ENCODE measurements at regions not wholly inside any gene's neighbourhood (a gene's known extent, or its start where the extent isn't known, plus 50 kb on each side); places are given as distances from the start of the nearest gene placed in this dataset.

- TF ChIP-seq BHLHE40 (IDR thresholded peaks at IDR 0.05; ENCODE audit: low read depth, low read length) (no peak), POLR2A (IDR thresholded peaks at IDR 0.05; ENCODE audit: low read depth, low read length) (no peak), CTCF (conservative IDR thresholded peaks at IDR 0.05; ENCODE audit: low read depth, low read length) (no peak), MAFK (IDR thresholded peaks at IDR 0.05; ENCODE audit: low read depth, low read length) (peak; percentile 61), SMC3 (IDR thresholded peaks at IDR 0.05; ENCODE audit: low read depth, low read length) (no peak), NFE2L2 (IDR thresholded peaks at IDR 0.05; ENCODE audit: low read depth, low read length) (no peak), RAD21 (IDR thresholded peaks at IDR 0.05; ENCODE audit: low read length) (no peak), CEBPB (IDR thresholded peaks at IDR 0.05; ENCODE audit: low read depth, low read length) (no peak)
These were observed 448.7 kb upstream of the TCF4 start for GRCh38 chr18:56036741-56037140.

Measured in IMR-90 (cell line).